Esophagus squamous epithelium (tissue), 4 donors: ENCODE measurements at regions not wholly inside any gene's neighbourhood (a gene's known extent, or its start where the extent isn't known, plus 50 kb on each side); places are given as distances from the start of the nearest gene placed in this dataset.

Experiments used
- CTCF ChIP-seq, 6 experiments: fragments of 450-650 bp in 4 of 6; fragments of 200-600 bp in 2 of 6; sonication (generic) in 2 of 6; IDR thresholded peaks; one replicate each; pipeline ENCODE4 v1.5.1; 2016 to 2019; ENCODE audit warnings: antibody characterized with exemption in 6 of 6, mild to moderate bottlenecking in 4 of 6, moderate library complexity in 4 of 6
- POLR2A ChIP-seq, 4 donors: fragments of 450-650 bp; IDR thresholded peaks; one replicate each; pipeline ENCODE4 v1.6.1; 2017; ENCODE audit warnings: antibody characterized with exemption in 4 of 4, mild to moderate bottlenecking in 4 of 4, moderate library complexity in 3 of 4

- TF ChIP-seq CTCF (IDR thresholded peaks at IDR 0.05), result no peak
- TF ChIP-seq POLR2A (IDR thresholded peaks at IDR 0.05), result no peak
Measured at GRCh38 chr12:77247542-77247941, 182.2 kb upstream of the E2F7 start.
